Activated naive CD4-positive, alpha-beta T cell treated with anti-CD3 and anti-CD28 coated beads, Interleukin-2, amount 50 U/mL, for 72 hours (primary cell): ENCODE measurements at regions not wholly inside any gene's neighbourhood (a gene's known extent, or its start where the extent isn't known, plus 50 kb on each side); places are given as distances from the start of the nearest gene placed in this dataset.
"Not testable (repeated sequence)": the region's sequence is repeated elsewhere in the genome, so short reads cannot be mapped to it uniquely, and the experiment has no call there.

Source experiments
- ATAC-seq, 2 donors: fragments of 150-1000 bp; cut with Tn5 transposase; 2 replicates each; pipeline ENCODE4 v1.10.0; 2021; ENCODE audit warnings: mild to moderate bottlenecking in 2 of 2, moderate library complexity in 2 of 2
- DNase-seq, 2 donors: peaks; one replicate each; pipeline ENCODE4 v3.0.0; 2021 to 2022; ENCODE audit warnings: low spot score in 2 of 2
- H3K27ac Mint-ChIP-seq, 2 donors: one replicate each; pipeline ENCODE4 v1.8.0; 2022; ENCODE audit warnings: mild to moderate bottlenecking in 2 of 2, mixed read lengths in 2 of 2
- H3K36me3 Mint-ChIP-seq, 2 donors: one replicate each; pipeline ENCODE4 v1.8.0; 2022; ENCODE audit warnings: mixed read lengths in 2 of 2
- H3K9me3 Mint-ChIP-seq, 2 donors: one replicate each; pipeline ENCODE4 v1.8.0; 2022; ENCODE audit warnings: mixed read lengths in 2 of 2

- DNase-seq (no peak), ATAC-seq (no peak)
- Mint-ChIP-seq H3K27ac (no peak overlapping the region), H3K9me3 (peaks cover 0 to 7% of the 10 kb centered on the region in 2 donors), H3K36me3 (no peaks in the 10 kb centered on the region)
Measured at GRCh38 chr6:102742028-102742427, 1348.5 kb downstream of the GRIK2 start.

GRCh38 chr6:102736941-102737368 lies 1343.4 kb downstream of the GRIK2 start:
- no peak overlapping the region for H3K27ac Mint-ChIP-seq
- no peaks in the 10 kb centered on the region for H3K36me3 Mint-ChIP-seq
- ATAC-seq: no peak
- DNase-seq: no peak
- peaks cover 3 to 12% of the 10 kb centered on the region in 2 donors for H3K9me3 Mint-ChIP-seq

- no peak overlapping the region for H3K27ac Mint-ChIP-seq
Measured at GRCh38 chr6:102732898-102733297, 1339.4 kb downstream of the GRIK2 start.

GRCh38 chr6:102722086-102722485 lies 1328.6 kb downstream of the GRIK2 start:
- not testable (repeated sequence) for H3K36me3 Mint-ChIP-seq, H3K9me3 Mint-ChIP-seq, ATAC-seq, DNase-seq, H3K27ac Mint-ChIP-seq

More at GRCh38 chr6:102732898-102733297, 1339.4 kb downstream of the GRIK2 start:
- DNase-seq (no peak), ATAC-seq (no peak)
- Mint-ChIP-seq H3K36me3 (no peaks in the 10 kb centered on the region), H3K9me3 (peaks cover 9 to 15% of the 10 kb centered on the region in 2 donors)

GRCh38 chr6:102717737-102718456 lies 1324.4 kb downstream of the GRIK2 start:
- DNase-seq: no peak
- H3K9me3 Mint-ChIP-seq: peaks cover 0 to 11% of the 10 kb centered on the region in 2 donors
- H3K36me3 Mint-ChIP-seq: no peaks in the 10 kb centered on the region
- no peak for ATAC-seq
- H3K27ac Mint-ChIP-seq: no peak overlapping the region

- H3K27ac Mint-ChIP-seq: no peak overlapping the region
- no peaks in the 10 kb centered on the region for H3K36me3 Mint-ChIP-seq
- no peak for DNase-seq
- no peak for ATAC-seq
- peaks cover 0 to 11% of the 10 kb centered on the region in 2 donors for H3K9me3 Mint-ChIP-seq
Measured at GRCh38 chr6:102717252-102717651, 1323.7 kb downstream of the GRIK2 start.

- H3K9me3 Mint-ChIP-seq: peaks cover 10 to 17% of the 10 kb centered on the region in 2 donors
- DNase-seq (no peak), ATAC-seq (no peak)
- H3K36me3 Mint-ChIP-seq: peaks cover 0 to 4% of the 10 kb centered on the region in 2 donors
- H3K27ac Mint-ChIP-seq: no peak overlapping the region
Measured at GRCh38 chr6:102701019-102701418, 1307.5 kb downstream of the GRIK2 start.

- Mint-ChIP-seq H3K27ac (no peak overlapping the region), H3K9me3 (peaks cover 6% of the 10 kb centered on the region in 2 donors), H3K36me3 (no peaks in the 10 kb centered on the region)
- no peak for DNase-seq
- no peak for ATAC-seq
Measured at GRCh38 chr6:102686461-102686860, 1293.0 kb downstream of the GRIK2 start.

- no peak overlapping the region for H3K27ac Mint-ChIP-seq
- no peak for ATAC-seq
- no peak for DNase-seq
- H3K9me3 Mint-ChIP-seq: peaks cover 10 to 11% of the 10 kb centered on the region in 2 donors
- H3K36me3 Mint-ChIP-seq: no peaks in the 10 kb centered on the region
Measured at GRCh38 chr6:102680413-102680812, 1286.9 kb downstream of the GRIK2 start.

- ATAC-seq: no peak
- Mint-ChIP-seq H3K36me3 (no peaks in the 10 kb centered on the region), H3K9me3 (peaks cover 10 to 11% of the 10 kb centered on the region in 2 donors), H3K27ac (no peak overlapping the region)
- DNase-seq: no peak
Measured at GRCh38 chr6:102679865-102680264, 1286.4 kb downstream of the GRIK2 start.

- no peak for DNase-seq
- no peak overlapping the region for H3K27ac Mint-ChIP-seq
- ATAC-seq: no peak
- no peaks in the 10 kb centered on the region for H3K36me3 Mint-ChIP-seq
- peaks cover 5 to 7% of the 10 kb centered on the region in 2 donors for H3K9me3 Mint-ChIP-seq
Measured at GRCh38 chr6:102677225-102677624, 1283.7 kb downstream of the GRIK2 start.

GRCh38 chr6:102670735-102671134 lies 1277.2 kb downstream of the GRIK2 start:
- ATAC-seq (no peak), DNase-seq (no peak)
- peaks cover 0 to 3% of the 10 kb centered on the region in 2 donors for H3K9me3 Mint-ChIP-seq
- H3K36me3 Mint-ChIP-seq: no peaks in the 10 kb centered on the region
- no peak overlapping the region for H3K27ac Mint-ChIP-seq

- Mint-ChIP-seq H3K36me3 (no peaks in the 10 kb centered on the region), H3K9me3 (peaks cover 0 to 11% of the 10 kb centered on the region in 2 donors), H3K27ac (no peak overlapping the region)
- ATAC-seq (no peak), DNase-seq (no peak)
Measured at GRCh38 chr6:102662851-102663250, 1269.3 kb downstream of the GRIK2 start.

GRCh38 chr6:102660303-102660702 lies 1266.8 kb downstream of the GRIK2 start:
- DNase-seq (no peak), ATAC-seq (no peak)
- H3K27ac Mint-ChIP-seq: no peak overlapping the region
- peaks cover 1 to 17% of the 10 kb centered on the region in 2 donors for H3K9me3 Mint-ChIP-seq
- H3K36me3 Mint-ChIP-seq: no peaks in the 10 kb centered on the region

GRCh38 chr6:102655823-102656222 lies 1262.3 kb downstream of the GRIK2 start:
- DNase-seq (no peak), ATAC-seq (no peak)
- Mint-ChIP-seq H3K36me3 (no peaks in the 10 kb centered on the region), H3K27ac (no peak overlapping the region), H3K9me3 (peaks cover 9 to 10% of the 10 kb centered on the region in 2 donors)

- DNase-seq (no peak), ATAC-seq (no peak)
- Mint-ChIP-seq H3K27ac (no peak overlapping the region), H3K9me3 (peaks cover 4% of the 10 kb centered on the region in 2 donors), H3K36me3 (no peaks in the 10 kb centered on the region)
Measured at GRCh38 chr6:102641426-102641825, 1247.9 kb downstream of the GRIK2 start.

GRCh38 chr6:102631921-102632320 lies 1238.4 kb downstream of the GRIK2 start:
- Mint-ChIP-seq H3K27ac (no peak overlapping the region), H3K36me3 (no peaks in the 10 kb centered on the region), H3K9me3 (peaks cover 0 to 8% of the 10 kb centered on the region in 2 donors)
- DNase-seq (no peak), ATAC-seq (no peak)

GRCh38 chr6:102623201-102623600 lies 1229.7 kb downstream of the GRIK2 start:
- H3K36me3 Mint-ChIP-seq: no peaks in the 10 kb centered on the region
- ATAC-seq: no peak
- no peak overlapping the region for H3K27ac Mint-ChIP-seq
- DNase-seq: no peak
- H3K9me3 Mint-ChIP-seq: peaks cover 4% of the 10 kb centered on the region in 2 donors
